ENCODE measurements at regions not wholly inside any gene's neighbourhood (a gene's known extent, or its start where the extent isn't known, plus 50 kb on each side); places are given as distances from the start of the nearest gene placed in this dataset.

DNA sequence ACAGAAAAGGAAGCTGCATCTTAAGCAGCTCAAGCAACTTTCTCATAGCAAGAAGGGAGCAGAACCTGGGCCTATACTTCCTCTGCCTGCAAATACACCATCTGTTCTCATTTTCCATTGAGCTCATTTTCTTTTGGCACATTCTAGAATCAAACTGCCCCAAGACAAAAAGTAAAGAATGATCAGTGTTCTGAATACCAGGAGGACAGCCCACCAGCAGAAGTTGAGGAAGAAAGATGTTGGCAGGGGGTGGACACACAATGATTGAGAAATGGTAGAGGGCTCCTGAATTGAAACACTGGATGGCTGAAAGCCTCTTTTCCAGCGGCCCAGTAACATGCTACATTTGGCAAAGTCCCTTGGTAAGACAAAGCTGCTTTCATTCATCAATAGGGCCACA, 171.8 kb downstream of the MED10 start:
- ChIA-PET POLR2A (ENCODE audit: unreplicated experiment) (no interaction called here), CTCF (no interaction called here)
- TF ChIP-seq EZH2 (IDR thresholded peaks at IDR 0.05; ENCODE audit: low read length, unreplicated experiment): no peak
- TF ChIP-seq EZH2phosphoT487 (IDR thresholded peaks at IDR 0.05; ENCODE audit: borderline replicate concordance, low read length): no peak
- TF ChIP-seq, protein P1, sequence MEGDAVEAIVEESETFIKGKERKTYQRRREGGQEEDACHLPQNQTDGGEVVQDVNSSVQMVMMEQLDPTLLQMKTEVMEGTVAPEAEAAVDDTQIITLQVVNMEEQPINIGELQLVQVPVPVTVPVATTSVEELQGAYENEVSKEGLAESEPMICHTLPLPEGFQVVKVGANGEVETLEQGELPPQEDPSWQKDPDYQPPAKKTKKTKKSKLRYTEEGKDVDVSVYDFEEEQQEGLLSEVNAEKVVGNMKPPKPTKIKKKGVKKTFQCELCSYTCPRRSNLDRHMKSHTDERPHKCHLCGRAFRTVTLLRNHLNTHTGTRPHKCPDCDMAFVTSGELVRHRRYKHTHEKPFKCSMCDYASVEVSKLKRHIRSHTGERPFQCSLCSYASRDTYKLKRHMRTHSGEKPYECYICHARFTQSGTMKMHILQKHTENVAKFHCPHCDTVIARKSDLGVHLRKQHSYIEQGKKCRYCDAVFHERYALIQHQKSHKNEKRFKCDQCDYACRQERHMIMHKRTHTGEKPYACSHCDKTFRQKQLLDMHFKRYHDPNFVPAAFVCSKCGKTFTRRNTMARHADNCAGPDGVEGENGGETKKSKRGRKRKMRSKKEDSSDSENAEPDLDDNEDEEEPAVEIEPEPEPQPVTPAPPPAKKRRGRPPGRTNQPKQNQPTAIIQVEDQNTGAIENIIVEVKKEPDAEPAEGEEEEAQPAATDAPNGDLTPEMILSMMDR (conservative IDR thresholded peaks at IDR 0.05; ENCODE audit: low read depth, low read length): no peak
- Histone ChIP-seq H3K9me3 (ENCODE audit: low read length) (no peaks in the 10 kb centered on the region), H4K20me1 (ENCODE audit: low read length) (no peaks in the 10 kb centered on the region), H3K4me3 (ENCODE audit: low read length) (no peak overlapping the region), H3K27me3 (ENCODE audit: low read length) (no peaks in the 10 kb centered on the region), H3K9ac (ENCODE audit: low read length) (no peak overlapping the region), H3K9me2 (replicated peaks; ENCODE audit: low read length) (no peaks in the 10 kb centered on the region), H2AFZ (ENCODE audit: low read length) (no peak overlapping the region), H3K79me2 (ENCODE audit: low read length) (no peaks in the 10 kb centered on the region), H3K4me1 (ENCODE audit: insufficient read depth, low read length) (peaks cover 12% of the 10 kb centered on the region), H3K36me3 (ENCODE audit: low read depth, low read length) (no peaks in the 10 kb centered on the region), H3K4me2 (ENCODE audit: low read length) (no peak overlapping the region), H3K27ac (ENCODE audit: low read length) (no peak overlapping the region), H3F3A (ENCODE audit: low read length, unreplicated experiment) (no peaks in the 10 kb centered on the region)
- ATAC-seq: no peak
- DNase-seq: no peak
- intact Hi-C loops (cut with micrococcal nuclease): no loop called here
- BruUV-seq (replicated peaks): no TSS peak

- no peak for DNase-seq
- CTCF ChIA-PET: no interaction called here
- no peak for ATAC-seq
Observed at GRCh38 chr5:6202968-6203365, 175.4 kb downstream of the MED10 start.

More at GRCh38 chr5:6202968-6203365, 175.4 kb downstream of the MED10 start:
- intact Hi-C loops (cut with micrococcal nuclease): no loop called here
- no peak overlapping the region for H3K4me3 ChIP-seq (ENCODE audit: low read length)
- no peak overlapping the region for H3K27ac ChIP-seq (ENCODE audit: low read length)
- no peak overlapping the region for H3K9ac ChIP-seq (ENCODE audit: low read length)
- no peaks in the 10 kb centered on the region for H3K79me2 ChIP-seq (ENCODE audit: low read length)
- TF ChIP-seq, protein P1 (conservative IDR thresholded peaks at IDR 0.05; ENCODE audit: low read depth, low read length): no peak
- no peak for TF ChIP-seq EZH2 (IDR thresholded peaks at IDR 0.05; ENCODE audit: low read length, unreplicated experiment)
- TF ChIP-seq EZH2phosphoT487 (IDR thresholded peaks at IDR 0.05; ENCODE audit: borderline replicate concordance, low read length): no peak
- peaks cover 3% of the 10 kb centered on the region; the same call in 1 of the 2 replicates for H3K9me3 ChIP-seq (ENCODE audit: low read length)
- POLR2A ChIA-PET (ENCODE audit: unreplicated experiment): no interaction called here
- no peaks in the 10 kb centered on the region for H3K36me3 ChIP-seq (ENCODE audit: low read depth, low read length)
- H4K20me1 ChIP-seq (ENCODE audit: low read length): no peaks in the 10 kb centered on the region
- no peaks in the 10 kb centered on the region for H3K27me3 ChIP-seq (ENCODE audit: low read length)
- H2AFZ ChIP-seq (ENCODE audit: low read length): no peak overlapping the region
- peaks cover 31% of the 10 kb centered on the region for H3K4me1 ChIP-seq (ENCODE audit: insufficient read depth, low read length)
- no TSS peak for BruUV-seq (replicated peaks)
- no peak overlapping the region for H3K4me2 ChIP-seq (ENCODE audit: low read length)
- H3F3A ChIP-seq (ENCODE audit: low read length, unreplicated experiment): no peaks in the 10 kb centered on the region
- no peaks in the 10 kb centered on the region for H3K9me2 ChIP-seq (replicated peaks; ENCODE audit: low read length)

All from PC-3 (cell line).